ENCODE measurements at regions not wholly inside any gene's neighbourhood (a gene's known extent, or its start where the extent isn't known, plus 50 kb on each side); places are given as distances from the start of the nearest gene placed in this dataset.

GRCh38 chr1:234932106-234932505, 196.5 kb downstream of the TOMM20 start:
- TF ChIP-seq CTCF (IDR thresholded peaks at IDR 0.05) (no peak), RAD21 (IDR thresholded peaks at IDR 0.05; ENCODE audit: low read length) (no peak), POLR2AphosphoS5 (IDR thresholded peaks at IDR 0.05; ENCODE audit: low read depth, low read length) (no peak)

All from SK-N-SH (cell line).